MM.1S (cell line): ENCODE measurements at regions not wholly inside any gene's neighbourhood (a gene's known extent, or its start where the extent isn't known, plus 50 kb on each side); places are given as distances from the start of the nearest gene placed in this dataset.

Experiments
- DNase-seq: peaks from one replicate; pipeline ENCODE4 v3.0.0-alpha.2; 2015
- H2AFZ ChIP-seq: fragments of 300-600 bp; sonication (generic); 2 replicates; pipeline ENCODE4 v1.6.0; 2016; ENCODE audit warnings: antibody characterized with exemption, low read length
- H3F3A ChIP-seq: fragments of 300-600 bp; sonication (generic); 2 replicates; pipeline ENCODE4 v1.6.1; 2016; ENCODE audit warnings: mild to moderate bottlenecking, antibody characterized with exemption, low read length, moderate library complexity, mixed read lengths; ENCODE audit not compliant: insufficient read depth
- H3K27ac ChIP-seq: fragments of 300-600 bp; sonication (generic); 2 replicates; pipeline ENCODE4 v1.5.1; 2016; ENCODE audit warnings: mild to moderate bottlenecking, low read length
- H3K27me3 ChIP-seq: fragments of 300-600 bp; sonication (generic); replicated peaks from 2 replicates; pipeline ENCODE4 v1.6.0; 2016; ENCODE audit warnings: low read length; ENCODE audit not compliant: insufficient read depth
- H3K36me3 ChIP-seq: fragments of 300-600 bp; sonication (generic); replicated peaks from 2 replicates; pipeline ENCODE4 v1.6.1; 2016; ENCODE audit warnings: mild to moderate bottlenecking, low read length, mixed read lengths; ENCODE audit not compliant: insufficient read depth
- H3K4me1 ChIP-seq: fragments of 300-600 bp; sonication (generic); 2 replicates; pipeline ENCODE4 v1.6.1; 2016; ENCODE audit warnings: low read length, mixed read lengths
- H3K4me2 ChIP-seq: fragments of 300-600 bp; sonication (generic); 2 replicates; pipeline ENCODE4 v1.6.0; 2016; ENCODE audit warnings: low read depth, low read length
- H3K4me3 ChIP-seq: fragments of 300-600 bp; sonication (generic); 2 replicates; pipeline ENCODE4 v1.5.1; 2016; ENCODE audit warnings: low read length, mixed read lengths
- H3K79me2 ChIP-seq: fragments of 300-600 bp; sonication (generic); 2 replicates; pipeline ENCODE4 v1.6.1; 2016; ENCODE audit warnings: mixed run types, low read length, mixed read lengths
- H3K9ac ChIP-seq: fragments of 300-600 bp; sonication (generic); 2 replicates; pipeline ENCODE4 v1.6.1; 2016; ENCODE audit warnings: low read length, mixed read lengths
- H3K9me2 ChIP-seq: fragments of 300-600 bp; sonication (generic); replicated peaks from 2 replicates; pipeline ENCODE4 v1.6.1; 2016; ENCODE audit warnings: mild to moderate bottlenecking, low read length, mixed read lengths; ENCODE audit not compliant: insufficient read depth
- H3K9me3 ChIP-seq: fragments of 300-600 bp; sonication (generic); replicated peaks from 2 replicates; pipeline ENCODE4 v1.6.1; 2016; ENCODE audit warnings: mild to moderate bottlenecking, low read length, mixed read lengths; ENCODE audit not compliant: insufficient read depth
- H4K20me1 ChIP-seq: fragments of 300-600 bp; sonication (generic); 2 replicates; pipeline ENCODE4 v1.6.1; 2016; ENCODE audit warnings: mild to moderate bottlenecking, low read length, moderate library complexity, mixed read lengths; ENCODE audit not compliant: insufficient read depth
- EZH2 ChIP-seq: fragments of 300-600 bp; sonication (generic); optimal IDR thresholded peaks from 2 replicates; pipeline ENCODE3; 2017; ENCODE audit warnings: low read depth, mild to moderate bottlenecking, antibody characterized with exemption, low read length, mixed read lengths
- EZH2phosphoT487 ChIP-seq: fragments of 300-600 bp; sonication (generic); IDR thresholded peaks from 2 replicates; pipeline ENCODE4 v1.6.1; 2018; ENCODE audit warnings: antibody characterized with exemption, low read length
- TF ChIP-seq, protein P1 (sequence below): fragments of 300-600 bp; sonication (generic); IDR thresholded peaks from 2 replicates; pipeline ENCODE4 v1.5.1; 2016; ENCODE audit warnings: antibody characterized with exemption, low read length, mixed read lengths

DNA sequence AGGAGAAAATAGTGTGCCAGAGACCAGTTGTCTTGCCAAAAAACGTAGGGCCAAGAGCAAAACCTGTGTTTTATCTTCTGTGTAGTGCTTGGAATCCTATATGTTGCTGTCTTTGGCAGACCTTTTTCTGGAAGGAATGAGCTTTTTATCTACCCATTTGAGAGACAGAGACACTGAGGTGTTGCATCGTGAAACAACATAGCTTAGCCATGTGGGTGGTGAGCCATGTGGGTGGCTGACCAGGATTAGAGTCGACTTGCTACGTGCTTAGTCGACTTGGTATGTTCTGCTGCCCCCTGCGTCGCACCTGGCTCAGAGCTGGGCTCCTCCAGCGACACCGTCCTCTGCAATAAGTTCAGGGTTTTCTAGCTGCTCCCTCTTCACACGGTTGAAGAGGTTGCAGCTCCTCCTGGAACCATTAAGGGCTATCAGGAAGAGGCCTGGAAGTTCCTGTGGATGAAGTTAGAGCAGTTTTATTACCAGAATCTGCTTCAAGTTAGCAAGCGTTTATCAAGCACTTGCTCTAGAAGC lies 175.8 kb downstream of the SH2D4B start:
- no peak overlapping the region for H3K9ac ChIP-seq
- no peaks in the 10 kb centered on the region for H3K9me3 ChIP-seq
- no peak for DNase-seq
- no peaks in the 10 kb centered on the region for H3K27me3 ChIP-seq
- H4K20me1 ChIP-seq = no peaks in the 10 kb centered on the region
- no peaks in the 10 kb centered on the region for H3K9me2 ChIP-seq
- TF ChIP-seq EZH2 (no peak), EZH2phosphoT487 (no peak)
- TF ChIP-seq, protein P1, sequence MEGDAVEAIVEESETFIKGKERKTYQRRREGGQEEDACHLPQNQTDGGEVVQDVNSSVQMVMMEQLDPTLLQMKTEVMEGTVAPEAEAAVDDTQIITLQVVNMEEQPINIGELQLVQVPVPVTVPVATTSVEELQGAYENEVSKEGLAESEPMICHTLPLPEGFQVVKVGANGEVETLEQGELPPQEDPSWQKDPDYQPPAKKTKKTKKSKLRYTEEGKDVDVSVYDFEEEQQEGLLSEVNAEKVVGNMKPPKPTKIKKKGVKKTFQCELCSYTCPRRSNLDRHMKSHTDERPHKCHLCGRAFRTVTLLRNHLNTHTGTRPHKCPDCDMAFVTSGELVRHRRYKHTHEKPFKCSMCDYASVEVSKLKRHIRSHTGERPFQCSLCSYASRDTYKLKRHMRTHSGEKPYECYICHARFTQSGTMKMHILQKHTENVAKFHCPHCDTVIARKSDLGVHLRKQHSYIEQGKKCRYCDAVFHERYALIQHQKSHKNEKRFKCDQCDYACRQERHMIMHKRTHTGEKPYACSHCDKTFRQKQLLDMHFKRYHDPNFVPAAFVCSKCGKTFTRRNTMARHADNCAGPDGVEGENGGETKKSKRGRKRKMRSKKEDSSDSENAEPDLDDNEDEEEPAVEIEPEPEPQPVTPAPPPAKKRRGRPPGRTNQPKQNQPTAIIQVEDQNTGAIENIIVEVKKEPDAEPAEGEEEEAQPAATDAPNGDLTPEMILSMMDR = no peak
- H2AFZ ChIP-seq = no peak overlapping the region
- H3F3A ChIP-seq = no peaks in the 10 kb centered on the region
- H3K4me3 ChIP-seq = no peak overlapping the region
- H3K4me2 ChIP-seq = no peak overlapping the region
- no peak overlapping the region for H3K27ac ChIP-seq
- H3K79me2 ChIP-seq = no peaks in the 10 kb centered on the region
- no peaks in the 10 kb centered on the region for H3K4me1 ChIP-seq
- no peaks in the 10 kb centered on the region for H3K36me3 ChIP-seq

DNA sequence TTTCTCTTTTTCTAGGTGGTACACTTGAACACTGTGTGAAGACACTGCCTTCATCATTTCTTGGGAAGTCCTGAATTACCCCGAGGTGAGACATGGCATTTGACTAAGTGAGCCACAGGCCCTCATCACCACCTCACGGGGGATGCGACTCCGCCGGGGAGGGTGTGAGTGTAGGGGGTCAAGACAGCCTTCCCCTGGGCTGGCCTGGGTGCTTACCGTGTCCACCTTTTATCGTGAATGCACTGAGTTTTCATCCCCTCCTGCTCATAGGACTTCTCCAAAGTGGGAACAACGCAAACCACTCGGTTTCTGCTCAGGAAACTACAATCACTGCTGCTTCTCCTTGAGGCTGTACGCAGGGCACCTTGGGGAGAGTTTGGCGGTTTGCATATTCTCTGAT lies 176.9 kb downstream of the SH2D4B start:
- H2AFZ ChIP-seq = no peak overlapping the region
- H4K20me1 ChIP-seq = no peaks in the 10 kb centered on the region
- no peaks in the 10 kb centered on the region for H3K9me2 ChIP-seq
- H3K36me3 ChIP-seq = no peaks in the 10 kb centered on the region
- H3F3A ChIP-seq = no peaks in the 10 kb centered on the region
- no peak overlapping the region for H3K9ac ChIP-seq
- H3K27me3 ChIP-seq = no peaks in the 10 kb centered on the region
- H3K9me3 ChIP-seq = no peaks in the 10 kb centered on the region
- no peak overlapping the region for H3K4me2 ChIP-seq
- no peak for DNase-seq
- no peak overlapping the region for H3K27ac ChIP-seq
- no peaks in the 10 kb centered on the region for H3K79me2 ChIP-seq
- no peaks in the 10 kb centered on the region for H3K4me1 ChIP-seq
- no peak overlapping the region for H3K4me3 ChIP-seq
- TF ChIP-seq, protein P1 = no peak
- no peak for TF ChIP-seq EZH2
- no peak for TF ChIP-seq EZH2phosphoT487

DNA sequence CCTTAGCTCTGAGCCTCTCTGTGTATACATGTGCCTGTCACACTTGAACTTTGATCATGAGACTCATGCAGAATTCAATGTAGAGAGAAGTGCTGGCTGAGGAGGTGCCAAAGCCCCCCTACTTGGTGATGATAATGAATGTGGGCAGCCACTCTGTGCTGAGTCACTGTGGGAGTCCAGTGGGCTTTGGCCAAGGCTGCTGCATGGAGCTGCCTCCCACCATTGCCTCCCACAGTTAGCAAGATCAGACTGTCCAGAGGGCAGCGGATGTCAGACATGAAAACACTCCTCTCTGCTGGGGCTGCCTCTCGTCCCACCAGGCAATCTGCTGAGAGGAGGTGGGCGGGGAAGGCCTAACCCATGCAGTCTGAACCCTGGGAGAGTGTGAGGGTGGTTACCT lies 180.3 kb downstream of the SH2D4B start:
- Histone ChIP-seq H3F3A (no peaks in the 10 kb centered on the region), H3K9me2 (no peaks in the 10 kb centered on the region), H3K4me3 (no peak overlapping the region), H3K4me1 (no peaks in the 10 kb centered on the region), H3K79me2 (no peaks in the 10 kb centered on the region), H3K27ac (no peak overlapping the region), H3K36me3 (no peaks in the 10 kb centered on the region), H3K9me3 (no peaks in the 10 kb centered on the region), H3K4me2 (no peak overlapping the region), H3K27me3 (no peaks in the 10 kb centered on the region), H4K20me1 (no peaks in the 10 kb centered on the region), H2AFZ (no peak overlapping the region), H3K9ac (no peak overlapping the region)
- no peak for DNase-seq
- TF ChIP-seq EZH2 (no peak), EZH2phosphoT487 (no peak)
- TF ChIP-seq, protein P1 = no peak
